GM12878 (cell line): ENCODE measurements at regions not wholly inside any gene's neighbourhood (a gene's known extent, or its start where the extent isn't known, plus 50 kb on each side); places are given as distances from the start of the nearest gene placed in this dataset.

Source experiments
- ATAC-seq: fragments of 200-7000 bp; cut with Tn5 transposase; 3 replicates; pipeline ENCODE4 v1.9.1; 2020; ENCODE audit warnings: mild to moderate bottlenecking, moderate library complexity
- BruUV-seq: library from RNA; stranded (reverse); fragments of 400-500 nt; replicated peaks from 2 replicates; lab custom pipeline; 2021; lab: Mats Ljungman, UMichigan
- CTCF ChIA-PET: fragments of 300-600 bp; sonication (Branson Sonifier 250); formaldehyde crosslinking; extraction: SDS; loops from one replicate; lab custom pipeline; 2021; ENCODE audit warnings: inconsistent platforms; lab: Yijun Ruan, JAX
- POLR2A ChIA-PET: fragments of 350-600 bp; formaldehyde crosslinking; extraction: SDS; loops from one replicate; lab custom pipeline; 2021; ENCODE audit warnings: inconsistent platforms; lab: Charles Lee
- RAD21 ChIA-PET: fragments of 300-600 bp; sonication (Branson Sonifier 250); formaldehyde crosslinking; loops from one replicate; lab custom pipeline; 2023; ENCODE audit warnings: antibody characterized with exemption; ENCODE audit not compliant: unreplicated experiment; lab: Charles Lee
- SMC1A ChIA-PET: fragments of 300-600 bp; sonication (Branson Sonifier 250); formaldehyde crosslinking; loops from one replicate; lab custom pipeline; 2023; ENCODE audit not compliant: unreplicated experiment, uncharacterized antibody; lab: Charles Lee
- DNase-seq: peaks from one replicate; pipeline ENCODE4 v3.0.0-alpha.2; 2011; ENCODE audit warnings: low read depth, low spot score
- FAIRE-seq: peaks from 3 replicates; lab custom pipeline; 2011; peaks lifted over from hg19 to GRCh38; lab: Jason Lieb, UNC
- H2AFZ ChIP-seq: 2 replicates; pipeline ENCODE4 v1.6.0; 2011; ENCODE audit warnings: low read depth, low read length, control low read depth; ENCODE audit not compliant: control insufficient read depth
- H3K27ac ChIP-seq: 2 replicates; pipeline ENCODE4 v1.5.1; 2011; ENCODE audit warnings: control low read depth; ENCODE audit not compliant: control insufficient read depth, insufficient read depth
- H3K27me3 ChIP-seq, 2 experiments: replicated peaks in 1 of 2; 2 replicates each; pipeline versions ENCODE4 v1.6.0 to v1.6.1; 2011; ENCODE audit warnings: low read length in 1 of 2; ENCODE audit not compliant: control insufficient read depth in 2 of 2, insufficient read depth in 2 of 2
- H3K36me3 ChIP-seq, 2 experiments: 2 replicates each; pipeline ENCODE4 v1.5.1; 2011; ENCODE audit warnings: low read length in 1 of 2; ENCODE audit not compliant: control insufficient read depth in 2 of 2, insufficient read depth in 2 of 2
- H3K4me1 ChIP-seq: 2 replicates; pipeline ENCODE4 v1.6.1; 2011; ENCODE audit warnings: mild to moderate bottlenecking, low read length, moderate library complexity, mixed read lengths; ENCODE audit not compliant: control insufficient read depth, insufficient read depth
- H3K4me2 ChIP-seq: 2 replicates; pipeline ENCODE4 v1.6.0; 2011; ENCODE audit warnings: control low read depth; ENCODE audit not compliant: control insufficient read depth, insufficient read depth
- H3K4me3 ChIP-seq: fragments of 200-600 bp; sonication (generic); 2 replicates; pipeline ENCODE4 v1.5.1; 2016
- H3K79me2 ChIP-seq: 2 replicates; pipeline ENCODE4 v1.6.0; 2011; ENCODE audit warnings: low read length; ENCODE audit not compliant: control insufficient read depth, insufficient read depth
- H3K9ac ChIP-seq: 2 replicates; pipeline ENCODE4 v1.8.0; 2011; ENCODE audit warnings: low read length, control low read depth, mixed read lengths; ENCODE audit not compliant: control insufficient read depth, insufficient read depth
- H3K9me3 ChIP-seq: replicated peaks from 3 replicates; pipeline ENCODE4 v1.5.1; 2011; ENCODE audit warnings: mild to moderate bottlenecking, low read length; ENCODE audit not compliant: control insufficient read depth, insufficient read depth
- H4K20me1 ChIP-seq: 2 replicates; pipeline ENCODE4 v1.6.0; 2011; ENCODE audit not compliant: control insufficient read depth, insufficient read depth
- IRF4 ChIP-seq: IDR thresholded peaks from 2 replicates; pipeline ENCODE4 v1.6.1; 2011; ENCODE audit warnings: low read depth, low read length
- NBN ChIP-seq: fragments of 450-650 bp; IDR thresholded peaks from 2 replicates; pipeline ENCODE4 v1.6.1; 2016
- NFYA ChIP-seq: IDR thresholded peaks from 2 replicates; pipeline ENCODE4 v1.6.1; 2011; ENCODE audit warnings: low read depth, mild to moderate bottlenecking, low read length, improper control_type of control experiment, borderline replicate concordance
- NFYB ChIP-seq: IDR thresholded peaks from 2 replicates; pipeline ENCODE4 v1.6.1; 2011; ENCODE audit warnings: low read depth, mild to moderate bottlenecking, low read length, improper control_type of control experiment, moderate library complexity; ENCODE audit not compliant: insufficient read depth
- SUZ12 ChIP-seq: fragments of 200-600 bp; sonication (generic); IDR thresholded peaks from one replicate; pipeline ENCODE4 v1.6.1; 2018; ENCODE audit warnings: antibody characterized with exemption, mild to moderate bottlenecking; ENCODE audit not compliant: unreplicated experiment
- WGBS: methylation state at CpG from one replicate; pipeline ENCODE4 v1.1.6; 2016; ENCODE audit warnings: low lambda C conversion rate; ENCODE audit not compliant: insufficient replicate concordance, insufficient coverage; ENCODE audit errors: missing lambda C conversion rate; 5-methylcytosine and 5-hydroxymethylcytosine counted together
- in situ Hi-C: fragments of 300-500 bp; cut with MboI; formaldehyde crosslinking; loops from 9 replicates; pipeline ENCODE4 v1.14.3; 2018; ENCODE audit warnings: mixed read lengths
- intact Hi-C: fragments of 100-400 bp; cut with micrococcal nuclease; formaldehyde crosslinking; loops from one replicate; pipeline ENCODE4 v1.14.2; 2022; ENCODE audit not compliant: unreplicated experiment
- TF ChIP-seq, protein P1 (sequence below): fragments of 150-350 bp; IDR thresholded peaks from 2 replicates; pipeline ENCODE4 v1.6.1; 2014; ENCODE audit warnings: mild to moderate bottlenecking, low read depth, low read length
- TF ChIP-seq, protein P2 (sequence below): IDR thresholded peaks from 2 replicates; pipeline ENCODE4 v1.6.1; 2012; ENCODE audit warnings: low read depth, low read length, improper control_type of control experiment

DNA sequence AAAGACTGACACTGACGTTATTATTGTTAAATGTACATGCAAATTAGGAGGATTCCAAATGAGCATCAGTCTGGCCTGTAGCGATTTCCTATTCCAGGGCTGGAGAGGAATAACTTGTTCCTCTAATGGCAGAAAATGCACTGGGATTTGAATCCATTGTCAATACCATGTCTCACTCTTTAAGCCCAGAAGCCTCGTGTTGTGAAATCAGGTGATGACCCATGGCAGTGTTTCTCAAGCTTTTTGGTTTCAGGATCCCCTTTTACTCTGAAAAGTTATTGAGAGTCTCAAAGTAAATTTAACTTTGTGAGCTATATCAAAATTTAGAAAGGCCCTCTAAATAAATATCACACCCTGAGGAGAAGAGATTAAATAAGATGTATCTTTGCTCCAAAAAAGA is 279.2 kb downstream of the GALR1 start:
- Histone ChIP-seq H3K4me1 (no peaks in the 10 kb centered on the region), H3K27ac (no peak overlapping the region), H3K9me3 (no peaks in the 10 kb centered on the region; the same call in 2 of the 3 replicates), H3K79me2 (no peaks in the 10 kb centered on the region), H3K9ac (no peak overlapping the region), H3K4me2 (no peak overlapping the region), H4K20me1 (no peaks in the 10 kb centered on the region), H3K27me3 (no peaks in the 10 kb centered on the region), H2AFZ (no peak overlapping the region), H3K36me3 (no peaks in the 10 kb centered on the region), H3K4me3 (no peak overlapping the region)
- ChIA-PET CTCF (no interaction called here), POLR2A (no interaction called here), SMC1A (no interaction called here), RAD21 (no interaction called here)
- ATAC-seq: no peak
- DNase-seq: no peak
- intact Hi-C loops: no loop called here
- in situ Hi-C loops: no loop called here
- TF ChIP-seq NFYA (no peak), IRF4 (no peak), SUZ12 (no peak), NBN (no peak), NFYB (no peak)
- TF ChIP-seq, protein P1, sequence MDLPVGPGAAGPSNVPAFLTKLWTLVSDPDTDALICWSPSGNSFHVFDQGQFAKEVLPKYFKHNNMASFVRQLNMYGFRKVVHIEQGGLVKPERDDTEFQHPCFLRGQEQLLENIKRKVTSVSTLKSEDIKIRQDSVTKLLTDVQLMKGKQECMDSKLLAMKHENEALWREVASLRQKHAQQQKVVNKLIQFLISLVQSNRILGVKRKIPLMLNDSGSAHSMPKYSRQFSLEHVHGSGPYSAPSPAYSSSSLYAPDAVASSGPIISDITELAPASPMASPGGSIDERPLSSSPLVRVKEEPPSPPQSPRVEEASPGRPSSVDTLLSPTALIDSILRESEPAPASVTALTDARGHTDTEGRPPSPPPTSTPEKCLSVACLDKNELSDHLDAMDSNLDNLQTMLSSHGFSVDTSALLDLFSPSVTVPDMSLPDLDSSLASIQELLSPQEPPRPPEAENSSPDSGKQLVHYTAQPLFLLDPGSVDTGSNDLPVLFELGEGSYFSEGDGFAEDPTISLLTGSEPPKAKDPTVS: no peak
- TF ChIP-seq, protein P2, sequence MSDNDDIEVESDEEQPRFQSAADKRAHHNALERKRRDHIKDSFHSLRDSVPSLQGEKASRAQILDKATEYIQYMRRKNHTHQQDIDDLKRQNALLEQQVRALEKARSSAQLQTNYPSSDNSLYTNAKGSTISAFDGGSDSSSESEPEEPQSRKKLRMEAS: no peak
- 2% methylated on average over 3 of the region's 3 CpGs for WGBS
- no TSS peak for BruUV-seq
- no peak for FAIRE-seq
